ENCODE measurements at regions not wholly inside any gene's neighbourhood (a gene's known extent, or its start where the extent isn't known, plus 50 kb on each side); places are given as distances from the start of the nearest gene placed in this dataset.

- peaks cover 100% of the 10 kb centered on the region in 2 experiments for H3K9me3 Mint-ChIP-seq
- Histone ChIP-seq H3K23ac (ENCODE audit: insufficient read length, low read depth, low read length) (no peak overlapping the region), H2AFZ (ENCODE audit: low read length) (no peak overlapping the region), H4K91ac (ENCODE audit: insufficient read length, low read depth, low read length) (no peak overlapping the region), H3K27ac (ENCODE audit: insufficient read length, low read depth, low read length) (no peak overlapping the region), H4K20me1 (ENCODE audit: control insufficient read depth, insufficient read depth, insufficient read length) (no peaks in the 10 kb centered on the region), H3K56ac (ENCODE audit: insufficient read length, low read depth, low read length) (no peak overlapping the region), H3K18ac (ENCODE audit: insufficient read length, low read depth, low read length) (no peak overlapping the region), H3K4me2 (ENCODE audit: insufficient read depth, insufficient read length, low read length) (no peak overlapping the region), H3K14ac (ENCODE audit: insufficient read depth, low read length) (no peak overlapping the region), H2BK12ac (ENCODE audit: insufficient read length, low read depth, low read length) (no peak overlapping the region), H3K9me3 (ENCODE audit: control insufficient read depth, low read depth, low read length) (peaks cover 62% of the 10 kb centered on the region), H3K9ac (ENCODE audit: extremely low read depth, insufficient read length, low read length) (no peak overlapping the region), H2BK20ac (ENCODE audit: low read depth, low read length, poor library complexity, severe bottlenecking) (no peak overlapping the region), H3K79me1 (ENCODE audit: insufficient read depth, low read depth, low read length, poor library complexity, severe bottlenecking) (no peaks in the 10 kb centered on the region), H3K27me3 (ENCODE audit: insufficient read depth, low read length) (no peaks in the 10 kb centered on the region), H2AK5ac (ENCODE audit: insufficient read length, low read length) (no peak overlapping the region), H4K5ac (ENCODE audit: insufficient read length, low read depth, low read length) (no peak overlapping the region), H2BK15ac (ENCODE audit: low read depth, low read length) (no peak overlapping the region), H3T11ph (ENCODE audit: low read length) (no peak overlapping the region), H3K4me1 (ENCODE audit: insufficient read depth, low read length) (no peaks in the 10 kb centered on the region), H3K4ac (ENCODE audit: low read depth, low read length) (no peak overlapping the region), H2BK5ac (ENCODE audit: insufficient read length, low read length) (no peak overlapping the region), H4K8ac (replicated peaks; ENCODE audit: insufficient read length, low read depth, low read length) (no peak overlapping the region), H3K23me2 (ENCODE audit: insufficient read length, low read depth, low read length, poor library complexity, severe bottlenecking) (no peaks in the 10 kb centered on the region), H3K79me2 (ENCODE audit: insufficient read depth, low read length) (no peaks in the 10 kb centered on the region), H2BK120ac (ENCODE audit: low read depth, low read length, poor library complexity, severe bottlenecking) (no peak overlapping the region)
- no peak for DNase-seq
- H3K4me1 Mint-ChIP-seq, result no peaks in the 10 kb centered on the region
- TF ChIP-seq CTCF (conservative IDR thresholded peaks at IDR 0.05), result no peak
- H3K4me3 Mint-ChIP-seq, result no peak overlapping the region; a peak in 1 of 5 replicates
- peaks cover 51 to 60% (median 58%) of the 10 kb centered on the region in 3 experiments for H3K36me3 Mint-ChIP-seq (ENCODE audit: insufficient read depth in 1 of 3, low read depth in 3 of 3)
- H3K27ac Mint-ChIP-seq, result no peak overlapping the region
- peaks cover 8% of the 10 kb centered on the region for H3K27me3 Mint-ChIP-seq (ENCODE audit: low read depth)
- no CpG with 5 or more reads among the region's 24 CpGs for WGBS (ENCODE audit: extremely low coverage, insufficient read length, low lambda C conversion rate)
These were observed 281.0 kb downstream of the ALG10 start for GRCh38 chr12:34303091-34303870.

All from H9 (cell line).